SK-N-SH treated with all-trans-retinoic acid at 6 μM for 48 hours (cell line): ENCODE measurements at regions not wholly inside any gene's neighbourhood (a gene's known extent, or its start where the extent isn't known, plus 50 kb on each side); places are given as distances from the start of the nearest gene placed in this dataset.

ENCODE experiments used
- TCF4 ChIP-seq: fragments of 250-450 bp; sonication (Bioruptor Pico); IDR thresholded peaks from 2 replicates; pipeline ENCODE4 v1.8.0; 2021; ENCODE audit warnings: mild to moderate bottlenecking, moderate library complexity, borderline replicate concordance
- TOX ChIP-seq: fragments of 250-450 bp; sonication (Bioruptor Pico); IDR thresholded peaks from 2 replicates; pipeline ENCODE4 v1.8.0; 2021; ENCODE audit warnings: mild to moderate bottlenecking, moderate library complexity, borderline replicate concordance
- ZFP30 ChIP-seq: fragments of 450-650 bp; formaldehyde crosslinking; IDR thresholded peaks from 2 replicates; pipeline ENCODE4 v1.5.0; 2022; ENCODE audit warnings: mild to moderate bottlenecking, moderate library complexity
- TF ChIP-seq, protein P1 (sequence below): fragments of 250-450 bp; sonication (Bioruptor Pico); IDR thresholded peaks from 2 replicates; pipeline ENCODE4 v1.8.0; 2020; ENCODE audit warnings: mild to moderate bottlenecking, moderate library complexity, borderline replicate concordance

DNA sequence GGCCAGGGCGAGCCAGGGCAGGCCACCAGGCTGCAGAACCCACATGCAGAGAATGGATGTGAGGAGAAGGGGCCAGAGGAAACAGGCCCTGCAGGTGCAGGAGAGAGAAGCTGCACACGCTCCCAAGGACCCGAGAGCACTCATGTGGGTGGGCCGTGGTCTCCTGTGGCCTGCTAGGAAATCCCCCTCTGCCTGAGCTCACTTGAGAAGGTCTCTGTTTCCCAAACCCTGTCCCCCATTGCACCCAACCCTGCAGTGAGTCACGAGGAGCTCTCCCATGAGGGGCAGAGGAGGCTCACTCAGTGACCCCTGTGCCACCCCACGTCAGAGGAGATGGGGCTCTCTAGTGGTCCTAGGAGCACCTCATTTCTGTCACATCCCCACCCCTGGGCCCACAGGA, 111.1 kb downstream of the KLF13 start:
- TF ChIP-seq ZFP30 (CRISPR knock-in tag) (no peak), TCF4 (CRISPR knock-in tag) (no peak), TOX (CRISPR knock-in tag) (no peak)
- TF ChIP-seq, protein P1, sequence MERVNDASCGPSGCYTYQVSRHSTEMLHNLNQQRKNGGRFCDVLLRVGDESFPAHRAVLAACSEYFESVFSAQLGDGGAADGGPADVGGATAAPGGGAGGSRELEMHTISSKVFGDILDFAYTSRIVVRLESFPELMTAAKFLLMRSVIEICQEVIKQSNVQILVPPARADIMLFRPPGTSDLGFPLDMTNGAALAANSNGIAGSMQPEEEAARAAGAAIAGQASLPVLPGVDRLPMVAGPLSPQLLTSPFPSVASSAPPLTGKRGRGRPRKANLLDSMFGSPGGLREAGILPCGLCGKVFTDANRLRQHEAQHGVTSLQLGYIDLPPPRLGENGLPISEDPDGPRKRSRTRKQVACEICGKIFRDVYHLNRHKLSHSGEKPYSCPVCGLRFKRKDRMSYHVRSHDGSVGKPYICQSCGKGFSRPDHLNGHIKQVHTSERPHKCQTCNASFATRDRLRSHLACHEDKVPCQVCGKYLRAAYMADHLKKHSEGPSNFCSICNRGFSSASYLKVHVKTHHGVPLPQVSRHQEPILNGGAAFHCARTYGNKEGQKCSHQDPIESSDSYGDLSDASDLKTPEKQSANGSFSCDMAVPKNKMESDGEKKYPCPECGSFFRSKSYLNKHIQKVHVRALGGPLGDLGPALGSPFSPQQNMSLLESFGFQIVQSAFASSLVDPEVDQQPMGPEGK (CRISPR knock-in tag), result no peak
